Uterus (tissue), 3 donors: ENCODE measurements at regions not wholly inside any gene's neighbourhood (a gene's known extent, or its start where the extent isn't known, plus 50 kb on each side); places are given as distances from the start of the nearest gene placed in this dataset.

ENCODE experiments used
- DNase-seq, 2 donors: peaks; one replicate each; pipeline ENCODE4 v3.0.0-alpha.2; 2019 to 2020
- H3K27ac ChIP-seq, 2 donors: fragments of 200-600 bp; sonication (generic); 1 replicate in 1 of 2; 2 replicates in 1 of 2; pipeline ENCODE4 v1.5.1; 2016 to 2018
- H3K27me3 ChIP-seq, 2 donors: fragments of 200-600 bp; sonication (generic); one replicate each; pipeline ENCODE4 v1.5.1; 2018 to 2019; ENCODE audit warnings: control low read depth in 1 of 2
- H3K36me3 ChIP-seq, 2 donors: fragments of 200-600 bp; sonication (generic); one replicate each; pipeline ENCODE4 v1.5.1; 2019; ENCODE audit warnings: control low read depth in 1 of 2
- H3K4me1 ChIP-seq, 2 donors: fragments of 200-600 bp; sonication (generic); one replicate each; pipeline ENCODE4 v1.5.1; 2018 to 2019; ENCODE audit warnings: control low read depth in 1 of 2
- H3K4me3 ChIP-seq, 2 donors: fragments of 200-600 bp; sonication (generic); 1 replicate in 1 of 2; 2 replicates in 1 of 2; pipeline ENCODE4 v1.5.1; 2018 to 2019; ENCODE audit warnings: mild to moderate bottlenecking in 1 of 2
- H3K9me3 ChIP-seq, 2 donors: fragments of 200-600 bp; sonication (generic); one replicate each; pipeline ENCODE4 v1.5.1; 2019; ENCODE audit warnings: control low read depth in 1 of 2
- CTCF ChIP-seq, 4 experiments: fragments of 200-600 bp in 2 of 4; fragments of 450-650 bp in 2 of 4; sonication (generic) in 2 of 4; IDR thresholded peaks; one replicate each; pipeline ENCODE4 v1.5.1; 2016 to 2019; ENCODE audit warnings: antibody characterized with exemption in 4 of 4, mild to moderate bottlenecking in 2 of 4, moderate library complexity in 1 of 4
- POLR2A ChIP-seq, 2 donors: fragments of 450-650 bp; IDR thresholded peaks; one replicate each; pipeline ENCODE4 v1.6.1; 2016; ENCODE audit warnings: antibody characterized with exemption in 2 of 2, mild to moderate bottlenecking in 1 of 2, moderate library complexity in 1 of 2
- intact Hi-C: fragments of 100-400 bp; cut with DNase I; formaldehyde crosslinking; loops from one replicate; pipeline ENCODE4 v1.15.1; 2023; ENCODE audit warnings: low total_unique reads
- donor health status: DM: yes; HTN: yes; CAD: no.

- H3K27me3 ChIP-seq, result no peaks in the 10 kb centered on the region
- no peak overlapping the region for H3K4me3 ChIP-seq
- no peaks in the 10 kb centered on the region for H3K9me3 ChIP-seq
- no peak for DNase-seq
- H3K4me1 ChIP-seq, result no peaks in the 10 kb centered on the region
- no peak for TF ChIP-seq POLR2A (IDR thresholded peaks at IDR 0.05)
- intact Hi-C loops, result loop anchor here (5.0 kb wide), 1 partner anchor 230 kb away; no protein-coding TSS in a partner anchor
- H3K36me3 ChIP-seq, result no peaks in the 10 kb centered on the region
- no peak overlapping the region for H3K27ac ChIP-seq
Observed at GRCh38 chr1:68347415-68347814, 102.3 kb downstream of the RPE65 start.

GRCh38 chr1:68346188-68346808 lies 103.5 kb downstream of the RPE65 start:
- H3K27me3 ChIP-seq, result no peaks in the 10 kb centered on the region
- DNase-seq, result no peak
- TF ChIP-seq CTCF (IDR thresholded peaks at IDR 0.05) (peak; percentile 41 to 59 (median 50)), POLR2A (IDR thresholded peaks at IDR 0.05) (no peak)

GRCh38 chr1:68344208-68344607 lies 105.5 kb downstream of the RPE65 start:
- TF ChIP-seq CTCF (IDR thresholded peaks at IDR 0.05), result no peak
- no peak for TF ChIP-seq POLR2A (IDR thresholded peaks at IDR 0.05)
- no peaks in the 10 kb centered on the region for H3K36me3 ChIP-seq
- intact Hi-C loops, result no loop called here
- no peak overlapping the region for H3K4me3 ChIP-seq
- DNase-seq, result no peak
- no peaks in the 10 kb centered on the region for H3K9me3 ChIP-seq
- no peaks in the 10 kb centered on the region for H3K4me1 ChIP-seq
- H3K27me3 ChIP-seq, result no peaks in the 10 kb centered on the region
- H3K27ac ChIP-seq, result no peak overlapping the region

More at GRCh38 chr1:68346188-68346808, 103.5 kb downstream of the RPE65 start:
- H3K4me3 ChIP-seq, result no peak overlapping the region
- no peak overlapping the region for H3K27ac ChIP-seq
- no peaks in the 10 kb centered on the region for H3K9me3 ChIP-seq
- intact Hi-C loops, result loop anchor here (5.0 kb wide), 1 partner anchor 229 kb away; no protein-coding TSS in a partner anchor
- H3K4me1 ChIP-seq, result no peaks in the 10 kb centered on the region
- no peaks in the 10 kb centered on the region for H3K36me3 ChIP-seq

GRCh38 chr1:68340951-68341350 lies 108.6 kb upstream of the WLS start:
- Histone ChIP-seq H3K4me1 (no peaks in the 10 kb centered on the region), H3K27ac (no peak overlapping the region), H3K36me3 (no peaks in the 10 kb centered on the region), H3K9me3 (no peaks in the 10 kb centered on the region), H3K4me3 (no peak overlapping the region), H3K27me3 (no peaks in the 10 kb centered on the region)
- no peak for DNase-seq
- TF ChIP-seq POLR2A (IDR thresholded peaks at IDR 0.05) (no peak), CTCF (IDR thresholded peaks at IDR 0.05) (no peak)
- intact Hi-C loops, result no loop called here

- H3K27me3 ChIP-seq, result no peaks in the 10 kb centered on the region
- DNase-seq, result no peak
- H3K4me1 ChIP-seq, result no peaks in the 10 kb centered on the region
- no peaks in the 10 kb centered on the region for H3K9me3 ChIP-seq
- TF ChIP-seq CTCF (IDR thresholded peaks at IDR 0.05), result no peak
- no peak for TF ChIP-seq POLR2A (IDR thresholded peaks at IDR 0.05)
- no peak overlapping the region for H3K27ac ChIP-seq
- no peaks in the 10 kb centered on the region for H3K36me3 ChIP-seq
- intact Hi-C loops, result no loop called here
- H3K4me3 ChIP-seq, result no peak overlapping the region
Observed at GRCh38 chr1:68339505-68339904, 107.2 kb upstream of the WLS start.
